Breast epithelium (tissue), 4 donors: ENCODE measurements at regions not wholly inside any gene's neighbourhood (a gene's known extent, or its start where the extent isn't known, plus 50 kb on each side); places are given as distances from the start of the nearest gene placed in this dataset.

Source experiments
- DNase-seq, 2 donors: peaks; one replicate each; pipeline ENCODE4 v3.0.0-alpha.2; 2019; ENCODE audit warnings: low spot score in 2 of 2
- H3K27ac ChIP-seq, 2 donors: fragments of 200-600 bp; sonication (generic) in 1 of 2; one replicate each; pipeline ENCODE4 v1.5.1; 2016 to 2019; ENCODE audit warnings: mild to moderate bottlenecking in 1 of 2
- H3K27me3 ChIP-seq, 2 donors: fragments of 200-600 bp; sonication (generic) in 1 of 2; one replicate each; pipeline versions ENCODE4 v1.5.1 to v1.6.0; 2017 to 2019; ENCODE audit warnings: control low read depth in 1 of 2, mild to moderate bottlenecking in 1 of 2
- H3K36me3 ChIP-seq: fragments of 200-600 bp; one replicate; pipeline ENCODE4 v1.5.1; 2019
- H3K4me1 ChIP-seq, 2 donors: fragments of 200-600 bp; sonication (generic); one replicate each; pipeline ENCODE4 v1.5.1; 2016 to 2019; ENCODE audit warnings: control low read depth in 1 of 2
- H3K4me3 ChIP-seq, 3 donors: fragments of 200-600 bp; sonication (generic); 1 replicate in 2 of 3; 2 replicates in 1 of 3; pipeline ENCODE4 v1.5.1; 2016 to 2019; ENCODE audit warnings: mild to moderate bottlenecking in 3 of 3, moderate library complexity in 2 of 3
- H3K9me3 ChIP-seq, 2 donors: fragments of 200-600 bp; sonication (generic) in 1 of 2; one replicate each; pipeline ENCODE4 v1.5.1; 2016 to 2019; ENCODE audit warnings: control low read depth in 1 of 2
- CTCF ChIP-seq, 3 donors: fragments of 450-650 bp; IDR thresholded peaks; one replicate each; pipeline ENCODE4 v1.5.1; 2016 to 2017; ENCODE audit warnings: antibody characterized with exemption in 3 of 3, mild to moderate bottlenecking in 3 of 3, moderate library complexity in 3 of 3
- POLR2A ChIP-seq: fragments of 450-650 bp; IDR thresholded peaks from one replicate; pipeline ENCODE4 v1.6.1; 2016; ENCODE audit warnings: antibody characterized with exemption, mild to moderate bottlenecking, moderate library complexity
- POLR2AphosphoS5 ChIP-seq, 3 donors: sonication (generic); formaldehyde crosslinking; IDR thresholded peaks; one replicate each; pipeline ENCODE4 v1.6.1; 2017; ENCODE audit warnings: antibody characterized with exemption in 3 of 3
- intact Hi-C: fragments of 100-400 bp; cut with DNase I; formaldehyde crosslinking; loops from one replicate; pipeline ENCODE4 v1.15.1; 2023; ENCODE audit warnings: low total_unique reads

- Histone ChIP-seq H3K27me3 (peaks cover 0 to 31% of the 10 kb centered on the region in 2 donors), H3K9me3 (no peaks in the 10 kb centered on the region), H3K4me3 (no peak overlapping the region), H3K27ac (no peak overlapping the region), H3K36me3 (no peaks in the 10 kb centered on the region), H3K4me1 (no peaks in the 10 kb centered on the region)
- intact Hi-C loops, result no loop called here
- TF ChIP-seq CTCF (IDR thresholded peaks at IDR 0.05), result no peak
- no peak for TF ChIP-seq POLR2A
- TF ChIP-seq POLR2AphosphoS5 (IDR thresholded peaks at IDR 0.05), result no peak
- no peak for DNase-seq
These were observed 158.4 kb upstream of the SFSWAP start for GRCh38 chr12:131552492-131552863.

- intact Hi-C loops, result no loop called here
- Histone ChIP-seq H3K4me1 (no peaks in the 10 kb centered on the region), H3K4me3 (no peak overlapping the region), H3K9me3 (no peaks in the 10 kb centered on the region), H3K27ac (no peak overlapping the region), H3K27me3 (peaks cover 0 to 35% of the 10 kb centered on the region in 2 donors), H3K36me3 (no peaks in the 10 kb centered on the region)
- TF ChIP-seq CTCF (IDR thresholded peaks at IDR 0.05), result no peak
- TF ChIP-seq POLR2AphosphoS5 (IDR thresholded peaks at IDR 0.05), result no peak
- no peak for TF ChIP-seq POLR2A
- no peak for DNase-seq
These were observed 157.7 kb upstream of the SFSWAP start for GRCh38 chr12:131553096-131553777.

GRCh38 chr12:131555197-131555846 is 155.6 kb upstream of the SFSWAP start:
- TF ChIP-seq POLR2AphosphoS5 (IDR thresholded peaks at IDR 0.05) (no peak), CTCF (IDR thresholded peaks at IDR 0.05) (no peak), POLR2A (no peak)
- no peak for DNase-seq
- intact Hi-C loops, result no loop called here

GRCh38 chr12:131555866-131556265 is 155.0 kb upstream of the SFSWAP start:
- Histone ChIP-seq H3K27me3 (peaks cover 0 to 38% of the 10 kb centered on the region in 2 donors), H3K9me3 (no peaks in the 10 kb centered on the region), H3K4me1 (no peaks in the 10 kb centered on the region), H3K36me3 (no peaks in the 10 kb centered on the region), H3K27ac (no peak overlapping the region), H3K4me3 (no peak overlapping the region)
- TF ChIP-seq POLR2AphosphoS5 (IDR thresholded peaks at IDR 0.05) (no peak), CTCF (IDR thresholded peaks at IDR 0.05) (no peak), POLR2A (no peak)
- DNase-seq, result no peak
- intact Hi-C loops, result loop anchor here (1.0 kb wide), 1 partner anchor 28 kb away; no protein-coding TSS in a partner anchor

More at GRCh38 chr12:131555197-131555846, 155.6 kb upstream of the SFSWAP start:
- peaks cover 0 to 38% of the 10 kb centered on the region in 2 donors for H3K27me3 ChIP-seq
- no peaks in the 10 kb centered on the region for H3K4me1 ChIP-seq
- no peak overlapping the region for H3K4me3 ChIP-seq
- no peak overlapping the region for H3K27ac ChIP-seq
- H3K9me3 ChIP-seq, result no peaks in the 10 kb centered on the region
- H3K36me3 ChIP-seq, result no peaks in the 10 kb centered on the region

GRCh38 chr12:131557078-131557709 is 153.7 kb upstream of the SFSWAP start:
- H3K4me1 ChIP-seq, result no peaks in the 10 kb centered on the region
- TF ChIP-seq POLR2A (no peak), CTCF (IDR thresholded peaks at IDR 0.05) (no peak), POLR2AphosphoS5 (IDR thresholded peaks at IDR 0.05) (no peak)
- no peak overlapping the region for H3K4me3 ChIP-seq
- no peaks in the 10 kb centered on the region for H3K9me3 ChIP-seq
- no peaks in the 10 kb centered on the region for H3K36me3 ChIP-seq
- no peak for DNase-seq
- peaks cover 0 to 33% of the 10 kb centered on the region in 2 donors for H3K27me3 ChIP-seq
- intact Hi-C loops, result no loop called here
- no peak overlapping the region for H3K27ac ChIP-seq
